HG03066 (cell line): ENCODE measurements at regions not wholly inside any gene's neighbourhood (a gene's known extent, or its start where the extent isn't known, plus 50 kb on each side); places are given as distances from the start of the nearest gene placed in this dataset.

Source experiments
- ATAC-seq: cut with Tn5 transposase; IDR thresholded peaks from one replicate; pipeline ENCODE4 v1.9.1; 2021; ENCODE audit warnings: low read depth; ENCODE audit not compliant: unreplicated experiment

DNA sequence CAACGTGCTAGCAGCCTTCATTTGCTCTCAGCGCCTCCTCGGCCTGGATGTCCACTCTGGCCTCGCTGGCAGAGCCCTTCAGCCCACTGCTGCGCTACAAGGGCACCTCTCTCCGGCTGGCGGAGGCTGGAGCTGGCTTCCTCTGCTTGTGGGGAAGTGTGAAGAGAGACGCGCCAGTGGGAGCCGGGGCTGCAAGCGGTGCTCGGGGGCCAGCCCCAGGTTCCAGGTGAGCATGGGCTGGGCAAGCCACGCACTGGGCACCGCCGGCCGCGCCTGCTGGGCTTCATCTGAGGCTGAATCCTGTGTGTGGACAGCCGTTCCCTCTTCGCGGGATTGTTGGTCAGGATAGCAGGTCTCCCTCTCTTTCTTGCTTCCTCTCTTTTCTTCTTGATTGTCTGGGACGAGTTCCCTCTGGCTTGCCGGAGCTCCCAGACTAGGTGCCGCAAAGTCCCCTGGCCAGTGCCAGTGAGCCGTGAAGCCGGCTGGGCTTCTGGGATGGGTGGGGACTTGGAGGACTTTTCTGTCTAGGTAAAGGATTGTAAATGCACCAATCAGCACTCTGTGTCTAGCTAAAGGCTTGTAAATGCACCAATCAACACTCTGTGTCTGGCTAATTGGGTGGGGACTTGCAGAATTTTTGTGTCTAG is 165.0 kb downstream of the HEPH start:
- ATAC-seq = no peak

DNA sequence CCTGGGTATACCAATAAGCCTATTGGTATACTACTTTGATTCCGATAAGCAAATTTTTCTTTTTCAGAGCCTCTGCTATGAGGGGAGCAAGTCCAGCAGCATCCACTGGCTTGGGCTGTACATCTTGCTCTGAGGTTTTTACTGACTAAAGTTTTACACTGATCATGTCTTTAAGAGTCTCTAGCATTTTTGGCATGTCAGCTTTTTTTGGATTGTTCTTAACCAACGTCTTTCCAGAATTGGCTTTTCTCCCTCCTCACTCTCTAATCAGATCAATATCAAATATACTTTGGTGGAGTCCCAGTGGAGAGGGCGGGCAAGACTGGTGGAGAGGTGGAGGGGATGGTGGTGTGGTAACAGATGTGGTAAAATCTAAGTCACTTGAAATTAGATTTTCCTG is 196.8 kb downstream of the HEPH start:
- ATAC-seq = no peak

DNA sequence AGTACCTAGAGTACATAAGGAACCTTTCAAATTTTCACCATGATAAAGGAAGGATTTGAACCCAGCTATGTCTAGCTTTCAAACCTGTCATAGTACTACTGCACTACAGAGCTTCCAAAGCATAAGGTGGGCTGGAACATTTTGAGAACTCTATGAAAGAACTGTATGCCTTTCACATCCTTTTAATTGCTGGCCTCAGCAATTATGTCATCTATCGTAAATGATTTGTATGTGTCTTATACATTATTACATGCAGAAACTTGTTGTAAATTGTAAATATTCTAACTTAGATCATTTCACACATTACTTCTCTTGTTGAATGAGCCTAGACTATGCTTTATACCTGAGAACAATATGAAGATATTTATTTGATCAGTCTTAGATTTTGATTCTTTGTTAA is 220.7 kb downstream of the HEPH start:
- no peak for ATAC-seq

DNA sequence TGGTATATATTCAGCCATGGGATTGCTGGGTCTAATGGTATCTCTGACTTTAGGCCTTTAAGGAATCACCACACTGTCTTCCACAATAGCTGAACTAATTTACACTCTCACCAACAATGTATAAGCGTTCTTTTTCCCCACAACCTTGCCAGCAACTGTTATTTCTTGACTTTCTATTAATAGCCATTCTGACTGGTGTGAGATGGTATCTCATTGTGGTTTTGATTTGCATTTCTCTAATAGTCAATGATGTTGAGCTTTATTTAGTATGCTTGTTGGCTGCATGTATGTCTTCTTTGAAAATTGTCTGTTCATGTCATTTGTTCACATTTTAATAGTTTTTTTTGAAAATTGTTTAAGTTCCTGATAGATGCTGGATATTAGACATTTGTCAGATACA is 235.2 kb downstream of the HEPH start:
- no peak for ATAC-seq

DNA sequence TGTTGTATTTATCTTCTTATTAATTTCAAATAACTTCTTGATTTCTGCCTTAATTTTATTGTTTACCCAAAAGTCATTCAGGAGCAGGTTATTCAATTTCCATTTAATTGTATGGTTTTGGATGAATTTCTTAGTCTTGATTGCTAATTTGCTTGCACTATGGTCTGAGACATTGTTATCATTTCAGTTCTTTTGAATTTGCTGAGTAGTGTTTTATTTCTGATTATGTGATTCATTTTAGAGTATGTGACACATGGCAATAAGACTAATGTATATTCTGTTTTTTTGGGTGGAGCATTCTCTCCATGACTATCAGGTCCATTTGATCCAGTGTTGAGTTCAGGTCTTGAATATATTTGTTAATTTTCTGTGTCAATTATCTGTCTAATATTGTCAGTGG is 236.7 kb downstream of the EDA2R start:
- no peak for ATAC-seq

DNA sequence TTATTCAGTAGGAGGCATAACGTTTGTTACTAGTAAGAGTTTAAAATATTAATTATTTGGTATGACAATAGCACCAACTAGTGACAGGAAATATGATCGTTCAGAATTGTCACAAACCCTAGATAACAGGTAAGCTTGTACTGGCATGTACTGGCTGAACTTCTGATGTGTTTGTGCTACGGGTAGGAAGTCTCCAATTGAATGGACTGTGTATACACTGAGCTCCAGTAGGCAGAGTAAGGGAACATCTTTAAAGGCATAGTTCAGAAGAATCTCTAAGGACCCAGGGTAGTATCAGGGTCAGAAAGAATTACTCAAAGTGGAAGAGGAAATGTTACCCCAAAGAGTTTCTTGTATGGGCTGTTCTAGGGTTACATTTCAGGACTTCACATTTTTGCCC is 230.4 kb downstream of the EDA2R start:
- peak; percentile 54 for ATAC-seq

DNA sequence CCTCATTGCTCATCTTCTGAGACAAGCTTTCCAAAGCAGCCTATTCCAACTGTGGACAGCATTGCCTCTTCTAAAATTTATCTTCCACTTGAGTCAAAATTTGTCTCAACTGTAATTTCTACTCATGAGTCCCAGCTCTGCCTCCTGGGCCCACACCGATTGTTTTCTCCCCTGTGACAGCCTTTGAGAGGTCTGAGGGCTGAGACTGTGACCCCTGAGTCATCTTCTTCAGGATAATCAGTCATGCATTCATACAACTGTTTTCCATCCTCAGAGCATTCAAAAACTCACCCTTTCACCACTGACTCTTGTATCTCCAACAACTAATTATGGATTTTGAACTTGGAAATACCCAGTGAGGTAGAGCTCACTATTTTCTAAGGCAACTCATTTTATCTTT is 228.1 kb downstream of the EDA2R start:
- no peak for ATAC-seq
